ENCODE measurements at regions not wholly inside any gene's neighbourhood (a gene's known extent, or its start where the extent isn't known, plus 50 kb on each side); places are given as distances from the start of the nearest gene placed in this dataset.

- H3K4me3 ChIP-seq (ENCODE audit: low read depth, low read length): no peak overlapping the region
- no peak for TF ChIP-seq CTCF (IDR thresholded peaks at IDR 0.05; ENCODE audit: insufficient read depth, low read length)
- no peak for DNase-seq (ENCODE audit: low read depth)
Observed at GRCh38 chr4:181388061-181388460, 855.1 kb upstream of the TENM3 start.

DNA sequence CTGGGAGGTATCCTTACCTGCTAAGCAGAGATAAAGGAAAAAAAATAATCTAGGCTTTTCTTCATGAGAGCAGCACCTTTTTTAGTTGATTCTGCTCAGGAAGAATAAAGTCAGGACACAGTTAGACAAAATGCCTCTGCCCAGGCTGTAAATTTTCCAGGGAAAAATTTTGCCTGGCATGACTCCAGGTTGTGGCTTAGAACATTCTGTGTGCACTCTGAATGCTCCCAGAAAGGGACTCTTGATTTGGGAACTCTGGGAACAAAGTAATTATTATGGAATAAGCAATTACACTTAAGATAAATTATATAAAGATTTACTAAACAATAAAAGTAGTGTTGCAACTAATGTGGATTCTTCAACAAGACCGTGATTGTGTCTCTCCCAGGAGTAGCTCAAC is 826.2 kb upstream of the TENM3 start:
- H3K4me3 ChIP-seq (ENCODE audit: low read depth, low read length): no peak overlapping the region
- no peak for TF ChIP-seq CTCF (IDR thresholded peaks at IDR 0.05; ENCODE audit: insufficient read depth, low read length)
- no peak for DNase-seq (ENCODE audit: low read depth)

- no peak for DNase-seq (ENCODE audit: low read depth)
- no peak for TF ChIP-seq CTCF (IDR thresholded peaks at IDR 0.05; ENCODE audit: insufficient read depth, low read length)
- H3K4me3 ChIP-seq (ENCODE audit: low read depth, low read length): no peak overlapping the region
Observed at GRCh38 chr4:181418496-181418895, 824.7 kb upstream of the TENM3 start.

GRCh38 chr4:181420950-181421349 is 822.3 kb upstream of the TENM3 start:
- no peak overlapping the region for H3K4me3 ChIP-seq (ENCODE audit: low read depth, low read length)
- no peak for DNase-seq (ENCODE audit: low read depth)
- TF ChIP-seq CTCF (IDR thresholded peaks at IDR 0.05; ENCODE audit: insufficient read depth, low read length): no peak

GRCh38 chr4:181424362-181425016 is 818.7 kb upstream of the TENM3 start:
- TF ChIP-seq CTCF (IDR thresholded peaks at IDR 0.05; ENCODE audit: insufficient read depth, low read length): no peak
- no peak overlapping the region for H3K4me3 ChIP-seq (ENCODE audit: low read depth, low read length)
- no peak for DNase-seq (ENCODE audit: low read depth)

DNA sequence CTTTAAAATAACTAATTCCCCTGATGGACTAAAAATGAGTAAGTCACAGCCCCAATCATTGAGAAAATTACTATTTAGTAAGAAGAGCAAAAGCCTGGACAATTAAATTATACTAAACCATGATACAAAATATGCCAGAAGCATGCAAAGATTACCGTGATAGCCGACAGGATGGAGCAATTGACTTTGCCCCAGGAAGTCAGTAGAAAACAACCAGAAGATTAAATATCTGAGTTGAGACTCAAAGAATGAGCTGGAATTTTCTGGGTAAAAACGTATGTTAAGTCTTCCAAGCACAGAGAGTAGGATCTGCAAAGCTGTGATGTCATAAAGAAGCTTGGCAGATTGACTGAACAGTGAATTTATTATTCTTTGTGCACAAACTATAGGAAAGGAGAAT is 816.1 kb upstream of the TENM3 start:
- no peak for DNase-seq (ENCODE audit: low read depth)
- no peak overlapping the region for H3K4me3 ChIP-seq (ENCODE audit: low read depth, low read length)
- no peak for TF ChIP-seq CTCF (IDR thresholded peaks at IDR 0.05; ENCODE audit: insufficient read depth, low read length)

GRCh38 chr4:181431006-181431405 is 812.2 kb upstream of the TENM3 start:
- DNase-seq (ENCODE audit: low read depth): no peak
- TF ChIP-seq CTCF (IDR thresholded peaks at IDR 0.05; ENCODE audit: insufficient read depth, low read length): no peak
- no peak overlapping the region for H3K4me3 ChIP-seq (ENCODE audit: low read depth, low read length)
